CD8-positive, alpha-beta memory T cell (primary cell): ENCODE measurements at regions not wholly inside any gene's neighbourhood (a gene's known extent, or its start where the extent isn't known, plus 50 kb on each side); places are given as distances from the start of the nearest gene placed in this dataset.

Source experiments
- CTCF ChIA-PET: fragments of 350-600 bp; sonication (Branson Sonifier 250); formaldehyde crosslinking; loops from one replicate; lab custom pipeline; 2021; ENCODE audit warnings: antibody characterized with exemption; lab: Charles Lee
- POLR2A ChIA-PET: fragments of 350-600 bp; sonication (Branson Sonifier 250); formaldehyde crosslinking; loops from one replicate; lab custom pipeline; 2021; ENCODE audit warnings: antibody characterized with exemption; lab: Charles Lee
- DNase-seq, 5 donors: peaks; one replicate each; pipeline versions ENCODE4 v3.0.0 to v3.0.0-alpha.2; 2020 to 2022; ENCODE audit warnings: mixed read lengths in 1 of 5
- H3K27ac ChIP-seq: one replicate; pipeline ENCODE4 v1.7.0; 2013; ENCODE audit warnings: low read depth, mild to moderate bottlenecking, low read length, moderate library complexity
- H3K27me3 ChIP-seq: 2 replicates; pipeline ENCODE4 v1.7.0; 2013; ENCODE audit warnings: low read length, mild to moderate bottlenecking; ENCODE audit not compliant: insufficient read depth, poor library complexity, severe bottlenecking
- H3K36me3 ChIP-seq: 2 replicates; pipeline ENCODE4 v1.7.0; 2013; ENCODE audit warnings: mild to moderate bottlenecking, low read length, moderate library complexity; ENCODE audit not compliant: insufficient read depth
- H3K4me1 ChIP-seq: 2 replicates; pipeline ENCODE4 v1.7.0; 2013; ENCODE audit warnings: mild to moderate bottlenecking, low read length, moderate library complexity; ENCODE audit not compliant: insufficient read depth
- H3K4me3 ChIP-seq: 2 replicates; pipeline ENCODE4 v1.7.0; 2013; ENCODE audit warnings: mild to moderate bottlenecking, low read length
- H3K9me3 ChIP-seq: 2 replicates; pipeline ENCODE4 v1.7.0; 2013; ENCODE audit warnings: mild to moderate bottlenecking, low read length
- H3K27ac Mint-ChIP-seq, 8 donors: one replicate each; pipeline ENCODE4 v1.8.0; 2020 to 2021; ENCODE audit warnings: mixed read lengths in 8 of 8, mild to moderate bottlenecking in 6 of 8, inconsistent platforms in 3 of 8, moderate library complexity in 3 of 8
- H3K27me3 Mint-ChIP-seq, 2 donors: one replicate each; pipeline ENCODE4 v1.8.0; 2020 to 2021; ENCODE audit warnings: mixed read lengths in 2 of 2, mild to moderate bottlenecking in 1 of 2, moderate library complexity in 1 of 2
- H3K36me3 Mint-ChIP-seq, 3 donors: one replicate each; pipeline ENCODE4 v1.8.0; 2020 to 2021; ENCODE audit warnings: mixed read lengths in 3 of 3, inconsistent platforms in 1 of 3, mild to moderate bottlenecking in 1 of 3
- H3K4me1 Mint-ChIP-seq, 3 donors: one replicate each; pipeline ENCODE4 v1.8.0; 2020 to 2021; ENCODE audit warnings: mixed read lengths in 3 of 3, inconsistent platforms in 1 of 3, mild to moderate bottlenecking in 1 of 3
- H3K4me3 Mint-ChIP-seq, 7 donors: one replicate each; pipeline ENCODE4 v1.8.0; 2020 to 2021; ENCODE audit warnings: mixed read lengths in 7 of 7, mild to moderate bottlenecking in 6 of 7, moderate library complexity in 4 of 7, inconsistent platforms in 2 of 7
- H3K9me3 Mint-ChIP-seq, 5 donors: one replicate each; pipeline ENCODE4 v1.8.0; 2020 to 2022; ENCODE audit warnings: mixed read lengths in 5 of 5, mild to moderate bottlenecking in 3 of 5, moderate library complexity in 2 of 5, inconsistent platforms in 1 of 5

- H3K9me3 Mint-ChIP-seq: no peaks in the 10 kb centered on the region
- H3K4me3 Mint-ChIP-seq: no peak overlapping the region
- no peak overlapping the region for H3K27ac ChIP-seq
- H3K4me3 ChIP-seq: no peak overlapping the region
- no peak for DNase-seq
- H3K9me3 ChIP-seq: no peaks in the 10 kb centered on the region
- H3K27me3 ChIP-seq: no peaks in the 10 kb centered on the region
- peaks cover 13 to 50% of the 10 kb centered on the region in 2 donors for H3K27me3 Mint-ChIP-seq
- H3K4me1 ChIP-seq: no peaks in the 10 kb centered on the region
- ChIA-PET POLR2A (no interaction called here), CTCF (no interaction called here)
- H3K4me1 Mint-ChIP-seq: no peaks in the 10 kb centered on the region
- H3K36me3 Mint-ChIP-seq: no peaks in the 10 kb centered on the region
- H3K27ac Mint-ChIP-seq: peak overlapping the region in 1 of 8 donors; percentile 30
- H3K36me3 ChIP-seq: no peaks in the 10 kb centered on the region
Measured at GRCh38 chr7:116432527-116432916, 67.0 kb upstream of the CAV2 start.

GRCh38 chr7:116433246-116433645 lies 66.3 kb upstream of the CAV2 start:
- Mint-ChIP-seq H3K27me3 (peaks cover 13 to 50% of the 10 kb centered on the region in 2 donors), H3K27ac (no peak overlapping the region), H3K9me3 (no peaks in the 10 kb centered on the region), H3K4me1 (no peaks in the 10 kb centered on the region), H3K4me3 (no peak overlapping the region), H3K36me3 (no peaks in the 10 kb centered on the region)
- Histone ChIP-seq H3K36me3 (no peaks in the 10 kb centered on the region), H3K4me1 (no peaks in the 10 kb centered on the region), H3K9me3 (no peaks in the 10 kb centered on the region), H3K4me3 (no peak overlapping the region), H3K27ac (no peak overlapping the region), H3K27me3 (no peaks in the 10 kb centered on the region)
- CTCF ChIA-PET: no interaction called here
- POLR2A ChIA-PET: no interaction called here
- DNase-seq: no peak

GRCh38 chr7:116434820-116435341 lies 64.7 kb upstream of the CAV2 start:
- Mint-ChIP-seq H3K4me3 (no peak overlapping the region), H3K9me3 (no peaks in the 10 kb centered on the region), H3K27me3 (peaks cover 15 to 44% of the 10 kb centered on the region in 2 donors), H3K27ac (no peak overlapping the region), H3K4me1 (no peaks in the 10 kb centered on the region), H3K36me3 (no peaks in the 10 kb centered on the region)
- Histone ChIP-seq H3K36me3 (no peaks in the 10 kb centered on the region), H3K4me3 (no peak overlapping the region), H3K9me3 (no peaks in the 10 kb centered on the region), H3K27me3 (no peaks in the 10 kb centered on the region), H3K4me1 (no peaks in the 10 kb centered on the region), H3K27ac (no peak overlapping the region)
- ChIA-PET CTCF (no interaction called here), POLR2A (no interaction called here)
- DNase-seq: no peak

GRCh38 chr7:116436305-116436826 lies 63.2 kb upstream of the CAV2 start:
- H3K4me3 Mint-ChIP-seq: no peak overlapping the region

GRCh38 chr7:116438267-116438666 lies 61.3 kb upstream of the CAV2 start:
- DNase-seq: no peak
- H3K9me3 Mint-ChIP-seq: no peaks in the 10 kb centered on the region
- ChIA-PET CTCF (no interaction called here), POLR2A (no interaction called here)
- no peaks in the 10 kb centered on the region for H3K36me3 Mint-ChIP-seq
- H3K4me3 ChIP-seq: no peak overlapping the region
- H3K4me1 Mint-ChIP-seq: no peaks in the 10 kb centered on the region
- H3K9me3 ChIP-seq: no peaks in the 10 kb centered on the region
- no peaks in the 10 kb centered on the region for H3K27me3 ChIP-seq
- H3K27me3 Mint-ChIP-seq: peaks cover 11 to 21% of the 10 kb centered on the region in 2 donors
- no peak overlapping the region for H3K27ac ChIP-seq
- H3K4me3 Mint-ChIP-seq: no peak overlapping the region
- no peaks in the 10 kb centered on the region for H3K36me3 ChIP-seq
- H3K27ac Mint-ChIP-seq: no peak overlapping the region
- H3K4me1 ChIP-seq: no peaks in the 10 kb centered on the region

More at GRCh38 chr7:116436305-116436826, 63.2 kb upstream of the CAV2 start:
- Mint-ChIP-seq H3K9me3 (no peaks in the 10 kb centered on the region), H3K36me3 (no peaks in the 10 kb centered on the region), H3K4me1 (no peaks in the 10 kb centered on the region), H3K27me3 (peaks cover 12 to 38% of the 10 kb centered on the region in 2 donors), H3K27ac (no peak overlapping the region)
- Histone ChIP-seq H3K27ac (no peak overlapping the region), H3K4me3 (no peak overlapping the region), H3K27me3 (no peaks in the 10 kb centered on the region), H3K4me1 (no peaks in the 10 kb centered on the region), H3K9me3 (no peaks in the 10 kb centered on the region), H3K36me3 (no peaks in the 10 kb centered on the region)
- POLR2A ChIA-PET: no interaction called here
- DNase-seq: no peak
- CTCF ChIA-PET: no interaction called here

- no peaks in the 10 kb centered on the region for H3K9me3 Mint-ChIP-seq
- peaks cover 11 to 24% of the 10 kb centered on the region in 2 donors for H3K27me3 Mint-ChIP-seq
Measured at GRCh38 chr7:116439005-116439404, 60.5 kb upstream of the CAV2 start.

GRCh38 chr7:116439841-116440549 lies 59.5 kb upstream of the CAV2 start:
- no peak overlapping the region for H3K4me3 Mint-ChIP-seq
- DNase-seq: no peak
- no peaks in the 10 kb centered on the region for H3K36me3 Mint-ChIP-seq
- peak overlapping the region in 1 of 8 donors; percentile 4 for H3K27ac Mint-ChIP-seq
- Histone ChIP-seq H3K9me3 (no peaks in the 10 kb centered on the region), H3K36me3 (no peaks in the 10 kb centered on the region), H3K27me3 (no peaks in the 10 kb centered on the region), H3K4me3 (no peak overlapping the region), H3K4me1 (no peaks in the 10 kb centered on the region), H3K27ac (no peak overlapping the region)
- H3K27me3 Mint-ChIP-seq: peaks cover 12 to 27% of the 10 kb centered on the region in 2 donors
- H3K9me3 Mint-ChIP-seq: no peaks in the 10 kb centered on the region
- ChIA-PET CTCF (no interaction called here), POLR2A (no interaction called here)
- no peaks in the 10 kb centered on the region for H3K4me1 Mint-ChIP-seq

More at GRCh38 chr7:116439005-116439404, 60.5 kb upstream of the CAV2 start:
- no peaks in the 10 kb centered on the region for H3K36me3 Mint-ChIP-seq
- H3K4me3 Mint-ChIP-seq: no peak overlapping the region
- no peaks in the 10 kb centered on the region for H3K9me3 ChIP-seq
- DNase-seq: no peak
- H3K4me1 Mint-ChIP-seq: no peaks in the 10 kb centered on the region
- H3K4me1 ChIP-seq: no peaks in the 10 kb centered on the region
- no peaks in the 10 kb centered on the region for H3K36me3 ChIP-seq
- ChIA-PET POLR2A (no interaction called here), CTCF (no interaction called here)
- H3K27ac Mint-ChIP-seq: no peak overlapping the region
- H3K27ac ChIP-seq: no peak overlapping the region
- no peak overlapping the region for H3K4me3 ChIP-seq
- no peaks in the 10 kb centered on the region for H3K27me3 ChIP-seq

- DNase-seq: no peak
- H3K9me3 Mint-ChIP-seq: no peaks in the 10 kb centered on the region
- CTCF ChIA-PET: no interaction called here
- Histone ChIP-seq H3K4me1 (no peaks in the 10 kb centered on the region), H3K4me3 (no peak overlapping the region), H3K36me3 (no peaks in the 10 kb centered on the region), H3K27me3 (no peaks in the 10 kb centered on the region), H3K27ac (no peak overlapping the region), H3K9me3 (no peaks in the 10 kb centered on the region)
- H3K27ac Mint-ChIP-seq: no peak overlapping the region
- H3K27me3 Mint-ChIP-seq: peaks cover 7 to 22% of the 10 kb centered on the region in 2 donors
- H3K36me3 Mint-ChIP-seq: no peaks in the 10 kb centered on the region
- no peak overlapping the region for H3K4me3 Mint-ChIP-seq
- POLR2A ChIA-PET: no interaction called here
- no peaks in the 10 kb centered on the region for H3K4me1 Mint-ChIP-seq
Measured at GRCh38 chr7:116441534-116441933, 58.0 kb upstream of the CAV2 start.
